ENCODE measurements at regions not wholly inside any gene's neighbourhood (a gene's known extent, or its start where the extent isn't known, plus 50 kb on each side); places are given as distances from the start of the nearest gene placed in this dataset.

DNA sequence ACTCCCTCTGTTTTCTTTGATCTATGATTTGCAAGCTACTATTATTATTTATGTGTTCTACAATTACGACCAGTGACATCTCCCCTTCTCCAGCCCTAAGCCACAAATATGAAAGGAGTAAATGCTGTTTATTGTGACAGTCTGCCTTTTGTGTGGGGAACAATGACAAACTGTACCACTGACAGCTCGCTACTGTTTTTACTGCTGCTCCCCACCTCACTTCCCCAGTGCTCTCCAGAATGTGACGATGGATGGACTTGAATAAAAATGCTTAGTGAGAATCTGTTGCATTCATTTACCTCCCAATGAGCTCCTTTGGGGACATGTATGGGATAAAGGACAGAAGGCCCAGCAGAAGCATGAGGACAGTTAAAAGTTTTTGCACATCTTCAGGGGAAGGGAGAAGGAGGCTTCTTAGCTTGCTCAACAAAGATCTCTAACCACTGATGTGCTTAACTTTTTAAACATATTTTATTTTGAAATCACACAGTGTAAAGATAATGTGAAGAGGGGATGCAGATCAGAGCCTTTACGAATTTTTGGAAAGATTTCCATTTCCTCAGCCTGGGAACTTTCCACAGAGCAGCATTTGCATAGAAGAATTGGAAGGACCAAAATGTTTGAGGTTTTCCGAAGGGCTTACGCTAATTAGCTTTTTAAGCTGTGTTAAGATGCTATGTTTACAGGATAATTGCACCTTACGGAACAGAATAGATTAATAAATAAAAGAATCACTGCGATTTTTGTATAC, 485.1 kb upstream of the TENM3 start:
- H3K4me1 ChIP-seq, result no peaks in the 10 kb centered on the region
- H3K4me3 ChIP-seq, result no peak overlapping the region
- TF ChIP-seq, protein P1, sequence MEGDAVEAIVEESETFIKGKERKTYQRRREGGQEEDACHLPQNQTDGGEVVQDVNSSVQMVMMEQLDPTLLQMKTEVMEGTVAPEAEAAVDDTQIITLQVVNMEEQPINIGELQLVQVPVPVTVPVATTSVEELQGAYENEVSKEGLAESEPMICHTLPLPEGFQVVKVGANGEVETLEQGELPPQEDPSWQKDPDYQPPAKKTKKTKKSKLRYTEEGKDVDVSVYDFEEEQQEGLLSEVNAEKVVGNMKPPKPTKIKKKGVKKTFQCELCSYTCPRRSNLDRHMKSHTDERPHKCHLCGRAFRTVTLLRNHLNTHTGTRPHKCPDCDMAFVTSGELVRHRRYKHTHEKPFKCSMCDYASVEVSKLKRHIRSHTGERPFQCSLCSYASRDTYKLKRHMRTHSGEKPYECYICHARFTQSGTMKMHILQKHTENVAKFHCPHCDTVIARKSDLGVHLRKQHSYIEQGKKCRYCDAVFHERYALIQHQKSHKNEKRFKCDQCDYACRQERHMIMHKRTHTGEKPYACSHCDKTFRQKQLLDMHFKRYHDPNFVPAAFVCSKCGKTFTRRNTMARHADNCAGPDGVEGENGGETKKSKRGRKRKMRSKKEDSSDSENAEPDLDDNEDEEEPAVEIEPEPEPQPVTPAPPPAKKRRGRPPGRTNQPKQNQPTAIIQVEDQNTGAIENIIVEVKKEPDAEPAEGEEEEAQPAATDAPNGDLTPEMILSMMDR (IDR thresholded peaks at IDR 0.05), result no peak
- TF ChIP-seq POLR2A (IDR thresholded peaks at IDR 0.05), result no peak
- ATAC-seq (no peak), DNase-seq (no peak)
- no peak overlapping the region for H3K27ac ChIP-seq
- H3K36me3 ChIP-seq (replicated peaks in 1 of 2; ENCODE audit: insufficient read depth in 1 of 2, low read depth in 2 of 2), result no peaks in the 10 kb centered on the region
- 55 to 66% methylated on average over 8 of the region's 8 CpGs for WGBS, 2 donors
- intact Hi-C loops (cut with DNase I), result no loop called here
- H3K27me3 ChIP-seq, result no peaks in the 10 kb centered on the region
- no peaks in the 10 kb centered on the region for H3K9me3 ChIP-seq

DNA sequence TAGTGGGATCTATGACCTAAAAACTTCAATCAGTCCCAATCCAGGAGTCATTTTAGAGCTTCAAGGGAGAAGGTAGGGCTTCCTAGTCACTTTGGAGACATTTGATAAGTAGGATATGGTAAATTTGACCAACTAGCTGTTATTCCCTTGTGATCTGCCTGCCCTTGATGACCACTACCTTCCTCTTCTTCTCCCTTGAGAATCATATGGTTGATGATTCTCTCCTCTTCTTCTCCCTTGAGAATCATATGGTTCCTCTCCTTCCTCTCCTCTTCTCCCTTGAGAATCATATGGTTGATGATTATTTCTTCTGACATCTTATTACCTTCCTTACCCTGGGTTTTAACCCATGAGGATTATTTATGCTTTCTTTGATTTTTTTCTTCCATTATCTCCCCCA, 482.6 kb upstream of the TENM3 start:
- no peaks in the 10 kb centered on the region for H3K27me3 ChIP-seq
- ATAC-seq (no peak), DNase-seq (no peak)
- H3K4me1 ChIP-seq, result no peaks in the 10 kb centered on the region
- TF ChIP-seq, protein P1 (IDR thresholded peaks at IDR 0.05), result no peak
- no peaks in the 10 kb centered on the region for H3K36me3 ChIP-seq (replicated peaks in 1 of 2; ENCODE audit: insufficient read depth in 1 of 2, low read depth in 2 of 2)
- intact Hi-C loops (cut with DNase I), result no loop called here
- no peak overlapping the region for H3K27ac ChIP-seq
- H3K4me3 ChIP-seq, result no peak overlapping the region
- H3K9me3 ChIP-seq, result no peaks in the 10 kb centered on the region

DNA sequence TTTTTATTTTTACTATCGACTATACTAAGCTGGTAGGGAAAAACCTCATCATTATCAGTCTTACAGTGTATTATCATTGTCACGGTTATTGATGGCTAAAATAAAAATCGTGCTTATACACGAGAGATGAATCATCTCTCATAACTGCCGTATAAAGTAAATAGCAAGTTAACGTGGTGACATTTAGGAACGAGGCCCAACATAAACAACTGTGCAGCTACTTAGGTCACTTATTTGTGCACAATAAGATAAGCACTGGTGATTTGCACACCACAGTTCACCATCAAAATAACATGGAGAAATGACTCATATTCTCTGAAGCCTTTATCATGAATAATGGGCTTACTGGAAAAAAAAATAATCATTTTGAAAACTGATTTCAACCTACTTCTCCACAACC, 482.0 kb upstream of the TENM3 start:
- intact Hi-C loops (cut with DNase I), result no loop called here
- no peak for TF ChIP-seq POLR2A (IDR thresholded peaks at IDR 0.05)
- TF ChIP-seq, protein P1 (IDR thresholded peaks at IDR 0.05), result no peak
- Histone ChIP-seq H3K4me3 (no peak overlapping the region), H3K27me3 (no peaks in the 10 kb centered on the region), H3K9me3 (no peaks in the 10 kb centered on the region), H3K36me3 (replicated peaks in 1 of 2; ENCODE audit: insufficient read depth in 1 of 2, low read depth in 2 of 2) (no peaks in the 10 kb centered on the region), H3K27ac (no peak overlapping the region), H3K4me1 (no peaks in the 10 kb centered on the region)
- DNase-seq, result no peak
- ATAC-seq, result no peak
- WGBS, 2 donors, result 54 to 62% methylated on average over 7 of the region's 7 CpGs

DNA sequence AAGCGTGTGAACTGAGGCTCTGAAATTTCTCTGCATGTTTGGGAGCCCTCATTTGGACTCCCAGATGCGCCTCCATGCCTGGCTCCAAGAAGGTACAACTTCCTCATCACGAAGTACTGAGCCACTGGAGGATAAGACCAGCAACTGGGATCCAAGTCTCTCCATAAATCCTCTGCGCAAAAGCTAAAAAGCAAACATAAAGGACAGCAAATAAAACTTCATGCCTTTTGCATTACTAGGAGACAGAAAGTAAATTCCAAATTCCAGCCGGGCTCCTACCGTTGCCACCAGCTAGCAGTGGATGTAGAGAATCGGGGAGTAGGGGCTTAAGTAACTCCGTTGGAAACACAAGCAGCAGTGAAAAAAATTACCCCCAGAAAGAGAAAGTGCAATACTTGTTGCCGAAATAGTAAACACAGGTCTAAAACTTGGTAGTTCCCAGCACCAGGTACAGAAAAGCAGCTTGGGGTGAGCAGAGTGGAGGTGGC, 477.1 kb upstream of the TENM3 start:
- intact Hi-C loops (cut with DNase I), result no loop called here
- DNase-seq (no peak), ATAC-seq (no peak)
- H3K4me1 ChIP-seq, result no peaks in the 10 kb centered on the region
- TF ChIP-seq POLR2A (IDR thresholded peaks at IDR 0.05), result no peak
- TF ChIP-seq, protein P1 (IDR thresholded peaks at IDR 0.05), result no peak
- H3K4me3 ChIP-seq, result no peak overlapping the region
- H3K36me3 ChIP-seq (replicated peaks in 1 of 2; ENCODE audit: insufficient read depth in 1 of 2, low read depth in 2 of 2), result no peaks in the 10 kb centered on the region
- no peak overlapping the region for H3K27ac ChIP-seq
- H3K27me3 ChIP-seq, result no peaks in the 10 kb centered on the region
- 58 to 60% methylated on average over 9 of the region's 9 CpGs for WGBS, 2 donors
- H3K9me3 ChIP-seq, result no peaks in the 10 kb centered on the region

DNA sequence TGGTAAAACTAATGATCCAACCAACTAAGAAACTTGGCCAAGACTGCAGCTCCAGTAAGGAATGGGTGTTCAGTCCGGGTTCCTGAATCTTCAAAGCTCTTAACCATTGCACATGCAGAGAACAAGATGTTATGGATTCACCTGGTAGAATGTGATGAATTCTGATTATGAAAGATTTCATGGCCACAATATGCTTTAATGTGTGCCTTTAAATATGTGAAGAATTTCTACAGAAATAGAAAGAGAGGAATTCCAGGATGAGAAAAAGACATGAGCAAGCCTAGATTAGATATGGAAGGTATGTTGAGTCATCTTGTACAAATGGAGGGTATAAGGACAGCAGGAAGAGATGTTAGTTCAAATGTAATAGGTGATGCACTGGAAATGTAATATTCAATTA, 472.2 kb upstream of the TENM3 start:
- DNase-seq (no peak), ATAC-seq (no peak)
- Histone ChIP-seq H3K27ac (no peak overlapping the region), H3K9me3 (no peaks in the 10 kb centered on the region), H3K27me3 (no peaks in the 10 kb centered on the region), H3K36me3 (replicated peaks in 1 of 2; ENCODE audit: insufficient read depth in 1 of 2, low read depth in 2 of 2) (no peaks in the 10 kb centered on the region), H3K4me1 (no peaks in the 10 kb centered on the region), H3K4me3 (no peak overlapping the region)
- intact Hi-C loops (cut with DNase I), result no loop called here
- WGBS, 2 donors, result 33 to 46% methylated on average over 1 of the region's 1 CpG
- no peak for TF ChIP-seq POLR2A (IDR thresholded peaks at IDR 0.05)
- TF ChIP-seq, protein P1 (IDR thresholded peaks at IDR 0.05), result no peak
